H1 (cell line): ENCODE measurements at regions not wholly inside any gene's neighbourhood (a gene's known extent, or its start where the extent isn't known, plus 50 kb on each side); places are given as distances from the start of the nearest gene placed in this dataset.

ENCODE experiments used
- CTCF ChIA-PET: fragments of 300-600 bp; sonication (Branson Sonifier 250); formaldehyde crosslinking; loops from one replicate; lab custom pipeline; 2021; ENCODE audit not compliant: partially characterized antibody; lab: Charles Lee
- POLR2A ChIA-PET: fragments of 300-600 bp; sonication (Branson Sonifier 250); formaldehyde crosslinking; loops from one replicate; lab custom pipeline; 2021; ENCODE audit warnings: inconsistent platforms; ENCODE audit not compliant: partially characterized antibody; lab: Charles Lee
- DNase-seq, 2 experiments: peaks; one replicate each; pipeline versions ENCODE4 v3.0.0 to v3.0.0-alpha.2; 2010 to 2022; ENCODE audit warnings: low spot score in 2 of 2, low read depth in 1 of 2, mixed read lengths in 1 of 2
- FAIRE-seq: peaks from 2 replicates; lab custom pipeline; 2011; peaks lifted over from hg19 to GRCh38; lab: Jason Lieb, UNC
- H2AFZ ChIP-seq: 2 replicates; pipeline ENCODE4 v1.8.1; 2012; ENCODE audit warnings: low read length, inconsistent platforms
- H2AK5ac ChIP-seq: 2 replicates; pipeline ENCODE4 v1.6.1; 2013; ENCODE audit warnings: low read depth, low read length
- H2BK120ac ChIP-seq: replicated peaks from 2 replicates; pipeline ENCODE3; 2013; ENCODE audit warnings: low read depth, low read length, inconsistent platforms
- H2BK12ac ChIP-seq: 2 replicates; pipeline ENCODE4 v1.6.1; 2013; ENCODE audit warnings: low read depth, low read length
- H2BK15ac ChIP-seq: 2 replicates; pipeline ENCODE4 v1.6.1; 2013; ENCODE audit warnings: low read length
- H2BK20ac ChIP-seq: 2 replicates; pipeline ENCODE4 v1.6.1; 2013; ENCODE audit warnings: low read length
- H2BK5ac ChIP-seq: 2 replicates; pipeline ENCODE4 v1.6.1; 2013; ENCODE audit warnings: low read depth, low read length
- H3K14ac ChIP-seq: 2 replicates; pipeline ENCODE4 v1.6.1; 2013; ENCODE audit warnings: inconsistent platforms; ENCODE audit not compliant: insufficient read length
- H3K18ac ChIP-seq: 2 replicates; pipeline ENCODE4 v1.6.1; 2013; ENCODE audit warnings: low read length; ENCODE audit errors: extremely low read depth
- H3K23ac ChIP-seq: 2 replicates; pipeline ENCODE4 v1.6.1; 2013; ENCODE audit warnings: inconsistent platforms; ENCODE audit not compliant: insufficient read length
- H3K23me2 ChIP-seq: 2 replicates; pipeline ENCODE4 v1.6.1; 2013; ENCODE audit warnings: low read depth, low read length
- H3K27ac ChIP-seq: 2 replicates; pipeline ENCODE4 v1.6.1; 2011; ENCODE audit warnings: low read depth, low read length, inconsistent platforms
- H3K27me3 ChIP-seq, 4 experiments: replicated peaks in 1 of 4; 1 replicate in 1 of 4; 2 replicates in 3 of 4; pipeline versions ENCODE4 v1.6.1 to v1.8.1; 2011 to 2013; ENCODE audit warnings: low read length in 3 of 4, mild to moderate bottlenecking in 3 of 4, inconsistent platforms in 2 of 4, mixed read lengths in 2 of 4, moderate library complexity in 1 of 4; ENCODE audit not compliant: control insufficient read depth in 3 of 4, insufficient read depth in 3 of 4; ENCODE audit errors: extremely low read depth in 1 of 4
- H3K36me3 ChIP-seq, 4 experiments: 2 replicates each; pipeline versions ENCODE4 v1.6.1 to v1.8.1; 2011 to 2013; ENCODE audit warnings: mild to moderate bottlenecking in 4 of 4, low read length in 3 of 4, moderate library complexity in 2 of 4, control low read depth in 1 of 4, inconsistent platforms in 1 of 4; ENCODE audit not compliant: insufficient read depth in 4 of 4, control insufficient read depth in 2 of 4
- H3K4ac ChIP-seq: replicated peaks from 2 replicates; pipeline ENCODE3; 2013; ENCODE audit warnings: low read length, low read depth, mixed read lengths, inconsistent platforms; ENCODE audit not compliant: insufficient read length
- H3K4me1 ChIP-seq, 4 experiments: replicated peaks in 1 of 4; 1 replicate in 1 of 4; 2 replicates in 3 of 4; pipeline versions ENCODE4 v1.6.1 to v1.8.1; 2011 to 2013; ENCODE audit warnings: low read length in 3 of 4, inconsistent platforms in 2 of 4, mixed read lengths in 1 of 4; ENCODE audit not compliant: insufficient read depth in 4 of 4, control insufficient read depth in 3 of 4
- H3K4me2 ChIP-seq, 2 experiments: 2 replicates each; pipeline versions ENCODE4 v1.6.1 to v1.8.1; 2011 to 2013; ENCODE audit warnings: low read depth in 2 of 2, low read length in 2 of 2, control low read depth in 1 of 2, inconsistent platforms in 1 of 2, mild to moderate bottlenecking in 1 of 2; ENCODE audit not compliant: insufficient read depth in 1 of 2
- H3K4me3 ChIP-seq, 4 experiments: fragments of 200-600, 300-600 bp in 1 of 4; sonication (generic), shearing (Covaris generic), sonication (Bioruptor Twin) in 1 of 4; 2 replicates each; pipeline versions ENCODE4 v1.5.1 to v1.8.1; 2011 to 2016; ENCODE audit warnings: low read length in 4 of 4, low read depth in 3 of 4, control low read depth in 2 of 4, inconsistent platforms in 2 of 4, mild to moderate bottlenecking in 2 of 4, mixed read lengths in 1 of 4, moderate library complexity in 1 of 4; ENCODE audit not compliant: insufficient read depth in 2 of 4; ENCODE audit errors: extremely low read depth in 1 of 4
- H3K56ac ChIP-seq: replicated peaks from 2 replicates; pipeline ENCODE3; 2013; ENCODE audit warnings: low read depth, mild to moderate bottlenecking, mixed read lengths, low read length, inconsistent platforms; ENCODE audit not compliant: insufficient read length
- H3K79me1 ChIP-seq: 2 replicates; pipeline ENCODE4 v1.6.1; 2013; ENCODE audit warnings: low read depth, low read length, control low read depth
- H3K79me2 ChIP-seq, 2 experiments: 2 replicates each; pipeline versions ENCODE4 v1.6.1 to v1.8.1; 2012 to 2013; ENCODE audit warnings: low read length in 2 of 2, mild to moderate bottlenecking in 2 of 2, inconsistent platforms in 1 of 2; ENCODE audit not compliant: insufficient read depth in 2 of 2, control insufficient read depth in 1 of 2
- H3K9ac ChIP-seq, 4 experiments: replicated peaks in 1 of 4; 1 replicate in 1 of 4; 2 replicates in 3 of 4; pipeline versions ENCODE4 v1.6.1 to v1.8.1; 2011 to 2013; ENCODE audit warnings: low read depth in 3 of 4, low read length in 3 of 4, control low read depth in 2 of 4, mild to moderate bottlenecking in 2 of 4, moderate library complexity in 2 of 4, inconsistent platforms in 1 of 4; ENCODE audit errors: extremely low read depth in 1 of 4
- H3K9me3 ChIP-seq, 2 experiments: 2 replicates each; pipeline versions ENCODE4 v1.6.1 to v1.8.1; 2012 to 2013; ENCODE audit warnings: mild to moderate bottlenecking in 2 of 2, moderate library complexity in 2 of 2, control low read depth in 1 of 2, inconsistent platforms in 1 of 2, low read depth in 1 of 2, low read length in 1 of 2, mixed read lengths in 1 of 2; ENCODE audit not compliant: insufficient read depth in 2 of 2
- H4K20me1 ChIP-seq, 2 experiments: replicated peaks in 1 of 2; 2 replicates each; pipeline versions ENCODE3 to v1.8.1; 2011 to 2013; ENCODE audit warnings: inconsistent platforms in 2 of 2, low read length in 2 of 2, mild to moderate bottlenecking in 1 of 2; ENCODE audit not compliant: insufficient read depth in 2 of 2, control insufficient read depth in 1 of 2
- H4K5ac ChIP-seq: 2 replicates; pipeline ENCODE4 v1.6.1; 2013; ENCODE audit warnings: low read length, low read depth, mixed read lengths, inconsistent platforms; ENCODE audit not compliant: insufficient read length
- H4K8ac ChIP-seq: 2 replicates; pipeline ENCODE4 v1.8.0; 2013; ENCODE audit warnings: mild to moderate bottlenecking, moderate library complexity, low read length, inconsistent platforms; ENCODE audit not compliant: insufficient read depth; ENCODE audit errors: extremely low read depth
- H4K91ac ChIP-seq: replicated peaks from 2 replicates; pipeline ENCODE3; 2013; ENCODE audit warnings: low read length, mixed read lengths, inconsistent platforms; ENCODE audit not compliant: insufficient read length
- RXRA ChIP-seq: IDR thresholded peaks from 2 replicates; pipeline ENCODE4 v1.6.1; 2011; ENCODE audit warnings: low read depth, mild to moderate bottlenecking, low read length, moderate library complexity; ENCODE audit not compliant: insufficient read depth
- YY1 ChIP-seq: IDR thresholded peaks from 2 replicates; pipeline ENCODE4 v1.6.1; 2011; ENCODE audit warnings: low read depth, mild to moderate bottlenecking, low read length
- WGBS, 2 experiments: shearing (Covaris generic) in 1 of 2; methylation state at CpG; one replicate each; pipeline versions ENCODE4 v1.1.6 to v1.1.7; 2013 to 2015; ENCODE audit warnings: low lambda C conversion rate in 2 of 2, mixed read lengths in 2 of 2, inconsistent platforms in 1 of 2, low coverage in 1 of 2, missing lambda C conversion rate in 1 of 2; ENCODE audit not compliant: insufficient replicate concordance in 2 of 2, insufficient coverage in 1 of 2, insufficient read length in 1 of 2; ENCODE audit errors: extremely low coverage in 1 of 2, missing lambda C conversion rate in 1 of 2; 5-methylcytosine and 5-hydroxymethylcytosine counted together

- no peaks in the 10 kb centered on the region for H4K20me1 ChIP-seq
- H2BK20ac ChIP-seq = no peak overlapping the region
- H4K8ac ChIP-seq = no peak overlapping the region
- no peak overlapping the region for H3K9ac ChIP-seq
- no peak overlapping the region for H3K27ac ChIP-seq
- no peak overlapping the region for H4K91ac ChIP-seq
- H2BK120ac ChIP-seq = no peak overlapping the region
- DNase-seq = peak in 1 of 2 experiments; percentile 15
- no peak overlapping the region for H3K4ac ChIP-seq
- no peak overlapping the region for H3K4me3 ChIP-seq
- H2BK5ac ChIP-seq = no peak overlapping the region
- TF ChIP-seq YY1 (peak; percentile 46; the same call in 1 of the 2 replicates), RXRA (no peak)
- POLR2A ChIA-PET = no interaction called here
- H3K27me3 ChIP-seq = no peaks in the 10 kb centered on the region
- no peak overlapping the region for H3K4me2 ChIP-seq
- no peak overlapping the region for H2BK15ac ChIP-seq
- no peak overlapping the region for H3K23ac ChIP-seq
- no peaks in the 10 kb centered on the region for H3K79me1 ChIP-seq
- H3K36me3 ChIP-seq = no peaks in the 10 kb centered on the region
- no peak overlapping the region for H3K18ac ChIP-seq
- CTCF ChIA-PET = interaction anchor here (0.9 to 1.9 kb wide), 5 partner anchors 10 to 130 kb away, joined by 3 to 5 read pairs (median 3); no protein-coding TSS in a partner anchor
- H3K23me2 ChIP-seq = no peaks in the 10 kb centered on the region
- H3K4me1 ChIP-seq = peaks cover 0 to 4% (median 1%) of the 10 kb centered on the region in 4 experiments; a peak in 1 of 7 replicates
- FAIRE-seq = peak; percentile 90
- no peak overlapping the region for H3K14ac ChIP-seq
- H3K56ac ChIP-seq = no peak overlapping the region
- no peak overlapping the region for H2AFZ ChIP-seq
- no peak overlapping the region for H4K5ac ChIP-seq
- 39% methylated on average over 5 of the region's 5 CpGs; no CpG with 5 or more reads in 1 of the 2 experiments for WGBS, 2 experiments
- no peak overlapping the region for H2BK12ac ChIP-seq
- no peaks in the 10 kb centered on the region for H3K9me3 ChIP-seq
- no peaks in the 10 kb centered on the region for H3K79me2 ChIP-seq
- no peak overlapping the region for H2AK5ac ChIP-seq
Measured at GRCh38 chr3:147513785-147514184, 104.6 kb downstream of the ZIC1 start.
